Middle frontal gyrus (tissue), 1 donor: ENCODE measurements at regions not wholly inside any gene's neighbourhood (a gene's known extent, or its start where the extent isn't known, plus 50 kb on each side); places are given as distances from the start of the nearest gene placed in this dataset.

Source experiments
- DNase-seq: peaks from one replicate; pipeline ENCODE4 v3.0.0-alpha.2; 2015; ENCODE audit warnings: low spot score; ENCODE audit errors: extremely low spot score

DNA sequence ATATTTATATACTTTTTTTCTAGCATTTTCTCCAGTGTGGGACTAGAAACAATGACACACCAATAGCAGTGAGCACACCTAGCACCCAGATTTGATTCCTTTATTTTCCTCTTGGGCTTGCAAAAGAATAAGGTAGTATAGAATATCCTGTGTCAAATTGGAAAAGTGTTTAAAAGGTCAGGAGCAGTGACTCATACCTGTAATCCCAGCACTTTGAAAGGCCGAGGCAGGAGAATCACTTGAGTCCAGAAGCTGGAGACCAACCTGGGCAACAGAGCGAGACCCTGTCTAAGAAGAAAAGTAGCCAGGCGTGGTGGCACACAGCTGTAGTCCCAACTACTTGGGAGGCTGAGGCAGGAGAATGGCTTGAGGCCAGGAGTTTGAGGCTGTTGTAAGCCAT, 53.8 kb upstream of the SGPP1 start:
- DNase-seq, result no peak

GRCh38 chr14:63782683-63783389, 55.0 kb upstream of the SGPP1 start:
- DNase-seq, result no peak

- no peak for DNase-seq
Measured at GRCh38 chr14:63788011-63788933, 60.4 kb upstream of the SGPP1 start.

- DNase-seq, result no peak
Measured at GRCh38 chr14:63793376-63793775, 59.4 kb upstream of the SYNE2 start.

DNA sequence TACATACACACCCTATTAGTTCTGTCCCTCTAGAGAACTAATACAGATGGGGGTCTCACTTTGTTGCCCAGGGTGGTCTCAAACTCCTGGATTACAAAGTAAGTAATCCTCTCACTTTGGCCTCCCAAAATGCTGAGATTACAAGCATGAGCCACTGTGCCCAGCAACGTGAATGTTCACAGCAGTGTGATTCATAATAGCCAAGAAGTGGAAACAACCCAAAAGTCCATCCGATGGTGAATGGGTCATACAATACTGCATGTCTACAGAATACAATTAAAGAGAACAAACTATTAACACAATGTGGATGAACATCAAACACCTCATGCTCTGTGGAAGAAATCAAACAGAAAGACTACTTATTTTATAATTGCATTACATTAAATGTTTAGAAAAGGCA, 57.3 kb upstream of the SYNE2 start:
- DNase-seq, result peak; percentile 31

DNA sequence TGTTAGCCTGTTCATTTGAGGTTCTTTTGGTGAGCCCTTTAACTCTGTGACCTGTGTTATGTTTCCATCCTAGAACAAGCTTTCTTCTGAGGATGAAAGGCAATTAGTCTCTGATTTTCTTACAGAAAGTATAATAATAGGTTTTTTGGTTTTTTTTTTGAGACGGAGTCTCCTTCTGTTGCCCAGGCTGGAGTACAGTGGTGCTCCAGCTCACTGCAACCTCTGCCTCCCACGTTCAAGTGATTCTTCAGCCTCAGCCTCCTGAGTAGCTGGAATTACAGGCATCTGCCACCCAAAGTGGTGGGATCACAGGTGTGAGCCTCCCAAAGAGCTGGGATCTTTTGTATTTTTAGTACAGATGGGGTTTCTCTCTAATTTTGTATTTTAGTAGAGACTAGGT, 52.7 kb upstream of the SYNE2 start:
- DNase-seq, result no peak

- DNase-seq, result no peak
Measured at GRCh38 chr14:63800651-63801375, 52.0 kb upstream of the SYNE2 start.
